Endothelial cell of umbilical vein (primary cell): ENCODE measurements at regions not wholly inside any gene's neighbourhood (a gene's known extent, or its start where the extent isn't known, plus 50 kb on each side); places are given as distances from the start of the nearest gene placed in this dataset.

Experiments used
- BruUV-seq: library from RNA; stranded (reverse); fragments of 400-500 nt; replicated peaks from 2 replicates; lab custom pipeline; 2021; lab: Mats Ljungman, UMichigan
- CTCF ChIA-PET: fragments of 300-600, 350-600 bp; sonication (Branson Sonifier 250); formaldehyde crosslinking; loops from one replicate; lab custom pipeline; 2021; ENCODE audit warnings: antibody characterized with exemption, inconsistent platforms; lab: Charles Lee
- POLR2A ChIA-PET: fragments of 300-600, 350-600 bp; sonication (Branson Sonifier 250); formaldehyde crosslinking; loops from one replicate; lab custom pipeline; 2021; ENCODE audit warnings: antibody characterized with exemption, inconsistent platforms; lab: Charles Lee
- DNase-seq: peaks from one replicate; pipeline ENCODE4 v3.0.0-alpha.2; 2011; ENCODE audit warnings: low read depth, low spot score
- FAIRE-seq: peaks from 2 replicates; lab custom pipeline; 2011; peaks lifted over from hg19 to GRCh38; lab: Jason Lieb, UNC
- H2AFZ ChIP-seq: 2 replicates; pipeline ENCODE4 v1.6.0; 2012; ENCODE audit warnings: low read depth, low read length, control low read depth, inconsistent platforms
- H3K27ac ChIP-seq: 2 replicates; pipeline ENCODE4 v1.5.1; 2011; ENCODE audit warnings: low read depth, mild to moderate bottlenecking, control low read depth, low read length, moderate library complexity; ENCODE audit not compliant: insufficient read depth
- H3K27me3 ChIP-seq, 2 experiments: 2 replicates each; pipeline versions ENCODE4 v1.6.0 to v1.6.1; 2011; ENCODE audit warnings: low read length in 2 of 2, mixed read lengths in 1 of 2; ENCODE audit not compliant: control insufficient read depth in 2 of 2, insufficient read depth in 2 of 2
- H3K36me3 ChIP-seq, 2 experiments: 2 replicates in 1 of 2; 3 replicates in 1 of 2; pipeline ENCODE4 v1.5.1; 2011; ENCODE audit warnings: low read length in 2 of 2, mild to moderate bottlenecking in 1 of 2, moderate library complexity in 1 of 2; ENCODE audit not compliant: control insufficient read depth in 2 of 2, insufficient read depth in 2 of 2; ENCODE audit errors: extremely low read depth in 1 of 2
- H3K4me1 ChIP-seq: 3 replicates; pipeline ENCODE4 v1.5.1; 2011; ENCODE audit warnings: mild to moderate bottlenecking, low read length; ENCODE audit not compliant: control insufficient read depth, insufficient read depth; ENCODE audit errors: extremely low read depth
- H3K4me2 ChIP-seq: 2 replicates; pipeline ENCODE4 v1.6.1; 2011; ENCODE audit warnings: low read length, control low read depth, mixed read lengths; ENCODE audit not compliant: insufficient read depth
- H3K4me3 ChIP-seq, 3 experiments: fragments of 200-600 bp in 1 of 3; sonication (generic), shearing (Covaris generic) in 1 of 3; replicated peaks in 1 of 3; 2 replicates each; pipeline ENCODE4 v1.5.1; 2011 to 2016; ENCODE audit warnings: control low read depth in 3 of 3, low read length in 3 of 3, mild to moderate bottlenecking in 2 of 3, inconsistent platforms in 1 of 3, low read depth in 1 of 3, moderate library complexity in 1 of 3; ENCODE audit not compliant: insufficient read depth in 1 of 3
- H3K79me2 ChIP-seq: 2 replicates; pipeline ENCODE4 v1.6.0; 2012; ENCODE audit warnings: low read length, inconsistent platforms; ENCODE audit not compliant: control insufficient read depth, insufficient read depth
- H3K9ac ChIP-seq: replicated peaks from 2 replicates; pipeline ENCODE3; 2011; ENCODE audit warnings: low read length, control low read depth; ENCODE audit not compliant: insufficient read depth; ENCODE audit errors: extremely low read depth
- H3K9me1 ChIP-seq: replicated peaks from 3 replicates; pipeline ENCODE4 v1.6.0; 2011; ENCODE audit warnings: mild to moderate bottlenecking, low read length; ENCODE audit not compliant: control insufficient read depth, insufficient read depth; ENCODE audit errors: extremely low read depth
- H3K9me3 ChIP-seq: replicated peaks from 2 replicates; pipeline ENCODE4 v1.5.1; 2012; ENCODE audit warnings: low read length, inconsistent platforms; ENCODE audit not compliant: control insufficient read depth, insufficient read depth
- H4K20me1 ChIP-seq: replicated peaks from 2 replicates; pipeline ENCODE3; 2011; ENCODE audit warnings: mild to moderate bottlenecking, low read length; ENCODE audit not compliant: control insufficient read depth, insufficient read depth; ENCODE audit errors: extremely low read depth
- CTCF ChIP-seq, 2 donors: IDR thresholded peaks; 1 replicate in 1 of 2; 2 replicates in 1 of 2; pipeline ENCODE4 v1.5.1; 2011; ENCODE audit warnings: low read length in 2 of 2, mild to moderate bottlenecking in 2 of 2, moderate library complexity in 2 of 2, control low read depth in 1 of 2, inconsistent platforms in 1 of 2, low read depth in 1 of 2; ENCODE audit not compliant: insufficient read depth in 1 of 2; ENCODE audit errors: extremely low read depth in 1 of 2
- FOS ChIP-seq: IDR thresholded peaks from 2 replicates; pipeline ENCODE4 v1.6.1; 2011; ENCODE audit warnings: mild to moderate bottlenecking, low read length, moderate library complexity, borderline replicate concordance; ENCODE audit not compliant: insufficient read depth
- JUN ChIP-seq: IDR thresholded peaks from 2 replicates; pipeline ENCODE4 v1.6.1; 2011; ENCODE audit warnings: borderline replicate concordance, low read depth; ENCODE audit not compliant: insufficient read length, insufficient read depth
- MYC ChIP-seq: IDR thresholded peaks from one replicate; pipeline ENCODE4 v1.6.1; 2011; ENCODE audit warnings: mild to moderate bottlenecking, low read depth, low read length
- POLR2A ChIP-seq: IDR thresholded peaks from 2 replicates; pipeline ENCODE4 v1.6.1; 2012; ENCODE audit warnings: low read depth, mild to moderate bottlenecking, control low read depth, low read length
- POLR2AphosphoS5 ChIP-seq: IDR thresholded peaks from 2 replicates; pipeline ENCODE4 v1.6.1; 2012; ENCODE audit warnings: low read depth, mild to moderate bottlenecking, control low read depth, low read length, moderate library complexity; ENCODE audit not compliant: insufficient read depth
- dilution Hi-C: fragments of 300-500 bp; cut with MboI; formaldehyde crosslinking; loops from one replicate; pipeline ENCODE4 v1.15.0; 2019; ENCODE audit warnings: low sequenced_read_pairs; ENCODE audit not compliant: extremely low pct_ligation_motif_present
- intact Hi-C: fragments of 100-400 bp; cut with micrococcal nuclease; formaldehyde crosslinking; loops from one replicate; pipeline ENCODE4 v1.10.0; 2022

- Histone ChIP-seq H3K36me3 (no peaks in the 10 kb centered on the region), H3K9me3 (no peaks in the 10 kb centered on the region), H3K27me3 (no peaks in the 10 kb centered on the region), H3K9me1 (no peaks in the 10 kb centered on the region), H3K4me2 (no peak overlapping the region), H3K79me2 (no peaks in the 10 kb centered on the region), H3K9ac (no peak overlapping the region), H3K27ac (no peak overlapping the region), H3K4me1 (peaks cover 5% of the 10 kb centered on the region), H3K4me3 (no peak overlapping the region), H2AFZ (no peak overlapping the region), H4K20me1 (no peaks in the 10 kb centered on the region)
- dilution Hi-C loops, result no loop called here
- no peak for DNase-seq
- intact Hi-C loops, result no loop called here
- peak; percentile 48 for FAIRE-seq
- ChIA-PET POLR2A (no interaction called here), CTCF (interaction anchor here (0.8 kb wide), 1 partner anchor 33 kb away, joined by 3 read pairs; no protein-coding TSS in a partner anchor)
- BruUV-seq, result no TSS peak
- no peak for TF ChIP-seq POLR2AphosphoS5
- no peak for TF ChIP-seq JUN
- TF ChIP-seq FOS, result no peak
- TF ChIP-seq CTCF (IDR thresholded peaks at IDR 0.05; ENCODE audit: extremely low read depth in 1 of 2, insufficient read depth in 1 of 2, low read depth in 1 of 2, low read length in 2 of 2), result no peak
- TF ChIP-seq POLR2A, result no peak
These were observed 64.2 kb upstream of the PRKAR2B start for GRCh38 chr7:106980358-106980685.

- H3K36me3 ChIP-seq, result no peaks in the 10 kb centered on the region
- intact Hi-C loops, result no loop called here
- H3K9me1 ChIP-seq, result no peaks in the 10 kb centered on the region
- POLR2A ChIA-PET, result no interaction called here
- H3K27ac ChIP-seq, result no peak overlapping the region
- no peaks in the 10 kb centered on the region for H3K27me3 ChIP-seq
- no peak overlapping the region for H3K9ac ChIP-seq
- no peaks in the 10 kb centered on the region for H4K20me1 ChIP-seq
- dilution Hi-C loops, result no loop called here
- CTCF ChIA-PET, result interaction anchor here (0.8 to 1.2 kb wide), 3 partner anchors 9 to 171 kb away, joined by 3 to 4 read pairs (median 3); no protein-coding TSS in a partner anchor
- H2AFZ ChIP-seq, result no peak overlapping the region
- TF ChIP-seq JUN, result no peak
- no peak for TF ChIP-seq POLR2AphosphoS5
- no peak for TF ChIP-seq MYC
- H3K9me3 ChIP-seq, result no peaks in the 10 kb centered on the region
- H3K79me2 ChIP-seq, result no peaks in the 10 kb centered on the region
- no peak overlapping the region for H3K4me3 ChIP-seq
- H3K4me2 ChIP-seq, result no peak overlapping the region
- FAIRE-seq (no peak), DNase-seq (no peak)
- no TSS peak for BruUV-seq
- peaks cover 5% of the 10 kb centered on the region for H3K4me1 ChIP-seq
These were observed 62.1 kb upstream of the PRKAR2B start for GRCh38 chr7:106982415-106982814.
